ENCODE measurements at regions not wholly inside any gene's neighbourhood (a gene's known extent, or its start where the extent isn't known, plus 50 kb on each side); places are given as distances from the start of the nearest gene placed in this dataset.

DNA sequence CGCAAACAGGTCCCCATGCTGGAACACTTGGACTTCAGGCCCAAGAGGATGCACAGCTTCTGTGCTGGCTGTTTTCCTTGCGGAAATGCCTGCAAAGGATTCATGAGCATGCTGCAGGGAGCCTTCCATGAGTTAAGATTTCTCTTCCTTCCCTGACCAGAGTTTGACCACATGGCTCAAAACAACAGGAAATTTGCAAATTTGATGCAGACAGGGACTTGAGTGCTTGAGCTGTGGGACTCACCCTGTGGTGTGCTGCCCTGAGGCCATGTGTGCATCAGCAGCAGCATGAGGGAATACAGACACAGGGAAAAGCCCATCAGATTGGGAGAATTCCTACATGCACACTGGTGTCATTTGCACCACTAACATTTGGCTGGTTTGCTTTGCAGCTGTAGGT is 195.4 kb downstream of the CDC14C start:
- TF ChIP-seq, protein P1, sequence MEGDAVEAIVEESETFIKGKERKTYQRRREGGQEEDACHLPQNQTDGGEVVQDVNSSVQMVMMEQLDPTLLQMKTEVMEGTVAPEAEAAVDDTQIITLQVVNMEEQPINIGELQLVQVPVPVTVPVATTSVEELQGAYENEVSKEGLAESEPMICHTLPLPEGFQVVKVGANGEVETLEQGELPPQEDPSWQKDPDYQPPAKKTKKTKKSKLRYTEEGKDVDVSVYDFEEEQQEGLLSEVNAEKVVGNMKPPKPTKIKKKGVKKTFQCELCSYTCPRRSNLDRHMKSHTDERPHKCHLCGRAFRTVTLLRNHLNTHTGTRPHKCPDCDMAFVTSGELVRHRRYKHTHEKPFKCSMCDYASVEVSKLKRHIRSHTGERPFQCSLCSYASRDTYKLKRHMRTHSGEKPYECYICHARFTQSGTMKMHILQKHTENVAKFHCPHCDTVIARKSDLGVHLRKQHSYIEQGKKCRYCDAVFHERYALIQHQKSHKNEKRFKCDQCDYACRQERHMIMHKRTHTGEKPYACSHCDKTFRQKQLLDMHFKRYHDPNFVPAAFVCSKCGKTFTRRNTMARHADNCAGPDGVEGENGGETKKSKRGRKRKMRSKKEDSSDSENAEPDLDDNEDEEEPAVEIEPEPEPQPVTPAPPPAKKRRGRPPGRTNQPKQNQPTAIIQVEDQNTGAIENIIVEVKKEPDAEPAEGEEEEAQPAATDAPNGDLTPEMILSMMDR (IDR thresholded peaks at IDR 0.05; ENCODE audit: low read depth, low read length, missing input control): no peak
- no peak for TF ChIP-seq SP1 (IDR thresholded peaks at IDR 0.05)
- TF ChIP-seq, protein P2, sequence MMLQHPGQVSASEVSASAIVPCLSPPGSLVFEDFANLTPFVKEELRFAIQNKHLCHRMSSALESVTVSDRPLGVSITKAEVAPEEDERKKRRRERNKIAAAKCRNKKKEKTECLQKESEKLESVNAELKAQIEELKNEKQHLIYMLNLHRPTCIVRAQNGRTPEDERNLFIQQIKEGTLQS (IDR thresholded peaks at IDR 0.05): no peak
- TF ChIP-seq, protein P3, sequence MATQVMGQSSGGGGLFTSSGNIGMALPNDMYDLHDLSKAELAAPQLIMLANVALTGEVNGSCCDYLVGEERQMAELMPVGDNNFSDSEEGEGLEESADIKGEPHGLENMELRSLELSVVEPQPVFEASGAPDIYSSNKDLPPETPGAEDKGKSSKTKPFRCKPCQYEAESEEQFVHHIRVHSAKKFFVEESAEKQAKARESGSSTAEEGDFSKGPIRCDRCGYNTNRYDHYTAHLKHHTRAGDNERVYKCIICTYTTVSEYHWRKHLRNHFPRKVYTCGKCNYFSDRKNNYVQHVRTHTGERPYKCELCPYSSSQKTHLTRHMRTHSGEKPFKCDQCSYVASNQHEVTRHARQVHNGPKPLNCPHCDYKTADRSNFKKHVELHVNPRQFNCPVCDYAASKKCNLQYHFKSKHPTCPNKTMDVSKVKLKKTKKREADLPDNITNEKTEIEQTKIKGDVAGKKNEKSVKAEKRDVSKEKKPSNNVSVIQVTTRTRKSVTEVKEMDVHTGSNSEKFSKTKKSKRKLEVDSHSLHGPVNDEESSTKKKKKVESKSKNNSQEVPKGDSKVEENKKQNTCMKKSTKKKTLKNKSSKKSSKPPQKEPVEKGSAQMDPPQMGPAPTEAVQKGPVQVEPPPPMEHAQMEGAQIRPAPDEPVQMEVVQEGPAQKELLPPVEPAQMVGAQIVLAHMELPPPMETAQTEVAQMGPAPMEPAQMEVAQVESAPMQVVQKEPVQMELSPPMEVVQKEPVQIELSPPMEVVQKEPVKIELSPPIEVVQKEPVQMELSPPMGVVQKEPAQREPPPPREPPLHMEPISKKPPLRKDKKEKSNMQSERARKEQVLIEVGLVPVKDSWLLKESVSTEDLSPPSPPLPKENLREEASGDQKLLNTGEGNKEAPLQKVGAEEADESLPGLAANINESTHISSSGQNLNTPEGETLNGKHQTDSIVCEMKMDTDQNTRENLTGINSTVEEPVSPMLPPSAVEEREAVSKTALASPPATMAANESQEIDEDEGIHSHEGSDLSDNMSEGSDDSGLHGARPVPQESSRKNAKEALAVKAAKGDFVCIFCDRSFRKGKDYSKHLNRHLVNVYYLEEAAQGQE (IDR thresholded peaks at IDR 0.05): no peak
- no peak for TF ChIP-seq YY1 (IDR thresholded peaks at IDR 0.05)
- TF ChIP-seq TAF1 (conservative IDR thresholded peaks at IDR 0.05): no peak

Measured in liver (tissue), 3 donors.